ENCODE measurements at regions not wholly inside any gene's neighbourhood (a gene's known extent, or its start where the extent isn't known, plus 50 kb on each side); places are given as distances from the start of the nearest gene placed in this dataset.

DNA sequence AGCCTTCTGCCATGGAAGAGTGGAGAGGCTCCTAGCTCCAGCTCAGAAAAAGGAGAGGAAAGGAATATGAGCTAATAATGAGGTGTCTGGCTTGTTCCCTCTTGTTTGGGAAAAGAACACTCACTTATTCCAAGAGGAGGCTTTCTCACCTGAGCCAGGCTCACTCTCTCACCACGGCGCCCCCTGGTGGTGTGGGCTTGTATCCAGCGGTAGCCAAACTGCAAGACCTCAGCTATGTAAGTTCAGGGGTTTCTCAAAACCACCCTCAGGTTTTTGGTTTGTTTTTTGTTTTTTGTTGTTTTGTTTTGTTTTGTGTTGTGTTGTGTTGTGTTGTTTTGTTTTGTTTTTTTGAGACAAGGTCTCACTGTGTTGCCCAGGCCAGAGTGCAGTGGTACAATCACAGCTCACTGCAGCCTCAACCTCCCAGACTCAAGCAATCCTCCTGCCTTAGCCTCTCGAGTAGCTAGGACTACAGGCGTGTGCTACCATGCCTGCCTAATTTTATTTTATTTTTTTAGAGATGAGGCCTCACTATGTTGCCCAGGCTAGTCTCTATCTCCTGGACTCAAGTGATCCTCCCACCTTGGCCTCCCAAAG lies 124.0 kb downstream of the TMEM130 start:
- H3K27ac ChIP-seq (ENCODE audit: low read length): no peak overlapping the region
- TF ChIP-seq, protein P1, sequence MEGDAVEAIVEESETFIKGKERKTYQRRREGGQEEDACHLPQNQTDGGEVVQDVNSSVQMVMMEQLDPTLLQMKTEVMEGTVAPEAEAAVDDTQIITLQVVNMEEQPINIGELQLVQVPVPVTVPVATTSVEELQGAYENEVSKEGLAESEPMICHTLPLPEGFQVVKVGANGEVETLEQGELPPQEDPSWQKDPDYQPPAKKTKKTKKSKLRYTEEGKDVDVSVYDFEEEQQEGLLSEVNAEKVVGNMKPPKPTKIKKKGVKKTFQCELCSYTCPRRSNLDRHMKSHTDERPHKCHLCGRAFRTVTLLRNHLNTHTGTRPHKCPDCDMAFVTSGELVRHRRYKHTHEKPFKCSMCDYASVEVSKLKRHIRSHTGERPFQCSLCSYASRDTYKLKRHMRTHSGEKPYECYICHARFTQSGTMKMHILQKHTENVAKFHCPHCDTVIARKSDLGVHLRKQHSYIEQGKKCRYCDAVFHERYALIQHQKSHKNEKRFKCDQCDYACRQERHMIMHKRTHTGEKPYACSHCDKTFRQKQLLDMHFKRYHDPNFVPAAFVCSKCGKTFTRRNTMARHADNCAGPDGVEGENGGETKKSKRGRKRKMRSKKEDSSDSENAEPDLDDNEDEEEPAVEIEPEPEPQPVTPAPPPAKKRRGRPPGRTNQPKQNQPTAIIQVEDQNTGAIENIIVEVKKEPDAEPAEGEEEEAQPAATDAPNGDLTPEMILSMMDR (IDR thresholded peaks at IDR 0.05; ENCODE audit: low read depth, low read length): peak; percentile 87
- no peak for TF ChIP-seq EZH2phosphoT487 (IDR thresholded peaks at IDR 0.05; ENCODE audit: low read depth)
- no peak overlapping the region for H3K4me3 ChIP-seq (ENCODE audit: low read length)
- peaks cover 19% of the 10 kb centered on the region for H3K27me3 ChIP-seq (ENCODE audit: low read depth, low read length)
- no peaks in the 10 kb centered on the region for H4K20me1 ChIP-seq (ENCODE audit: insufficient read depth, low read length)
- no peaks in the 10 kb centered on the region for H3K9me3 ChIP-seq (ENCODE audit: insufficient read depth, low read length)
- H3K36me3 ChIP-seq (replicated peaks; ENCODE audit: low read depth, low read length): no peaks in the 10 kb centered on the region
- H3K79me2 ChIP-seq (ENCODE audit: low read length): no peaks in the 10 kb centered on the region
- no peaks in the 10 kb centered on the region for H3K4me1 ChIP-seq (ENCODE audit: low read length)
- H3K4me2 ChIP-seq (ENCODE audit: low read length): no peak overlapping the region
- H2AFZ ChIP-seq (ENCODE audit: low read depth, low read length): no peak overlapping the region
- H3K9ac ChIP-seq (ENCODE audit: low read length): no peak overlapping the region

DNA sequence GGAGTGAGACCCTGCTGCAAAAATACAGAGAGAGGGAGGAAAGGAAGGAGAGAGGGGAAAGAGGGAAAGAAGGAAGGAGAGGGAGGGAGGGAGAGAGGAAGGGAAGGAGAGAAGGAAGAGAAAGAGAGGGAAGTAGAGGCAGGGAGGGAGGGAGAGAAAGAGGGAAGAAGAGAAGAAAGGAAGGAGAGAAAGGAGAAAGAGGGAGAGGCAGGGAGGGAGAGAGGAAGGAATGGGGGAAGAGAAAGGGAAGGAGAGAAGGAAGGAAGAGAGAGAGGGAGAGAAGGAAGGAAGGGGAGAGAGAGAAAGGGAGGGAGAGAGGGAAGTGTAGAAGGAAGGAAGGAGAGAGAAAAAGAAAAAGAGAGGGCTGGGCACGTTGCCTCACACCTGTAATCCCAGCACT lies 121.7 kb downstream of the TMEM130 start:
- Histone ChIP-seq H3K9ac (ENCODE audit: low read length) (no peak overlapping the region), H3K4me3 (ENCODE audit: low read length) (no peak overlapping the region), H3K4me1 (ENCODE audit: low read length) (no peaks in the 10 kb centered on the region), H3K36me3 (replicated peaks; ENCODE audit: low read depth, low read length) (no peaks in the 10 kb centered on the region), H3K9me3 (ENCODE audit: insufficient read depth, low read length) (no peaks in the 10 kb centered on the region), H3K4me2 (ENCODE audit: low read length) (no peak overlapping the region), H4K20me1 (ENCODE audit: insufficient read depth, low read length) (no peaks in the 10 kb centered on the region), H3K27me3 (ENCODE audit: low read depth, low read length) (peaks cover 15% of the 10 kb centered on the region; the same call in 1 of the 2 replicates), H3K27ac (ENCODE audit: low read length) (no peak overlapping the region), H3K79me2 (ENCODE audit: low read length) (no peaks in the 10 kb centered on the region), H2AFZ (ENCODE audit: low read depth, low read length) (no peak overlapping the region)
- TF ChIP-seq EZH2phosphoT487 (IDR thresholded peaks at IDR 0.05; ENCODE audit: low read depth): no peak
- TF ChIP-seq, protein P1 (IDR thresholded peaks at IDR 0.05; ENCODE audit: low read depth, low read length): no peak

DNA sequence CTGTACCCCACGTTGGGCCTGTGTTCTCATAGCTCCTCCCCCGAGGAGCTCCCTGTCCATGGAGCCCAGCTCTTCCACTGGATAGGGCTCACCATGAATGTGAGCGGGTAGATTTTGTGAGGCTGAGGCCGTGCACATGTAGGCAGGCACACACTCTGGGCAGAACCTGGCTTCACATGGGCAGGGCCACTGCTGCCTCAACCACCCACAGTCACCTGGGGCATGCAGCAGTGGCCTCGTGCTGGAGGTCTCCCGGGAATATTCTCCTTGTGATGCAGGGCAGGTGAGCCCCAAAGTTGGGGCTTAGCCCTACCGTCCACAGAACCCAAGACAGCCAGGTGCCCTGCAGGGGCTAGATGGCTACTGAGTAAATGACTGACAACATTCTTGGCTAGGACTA lies 116.6 kb downstream of the TMEM130 start:
- no peaks in the 10 kb centered on the region for H3K27me3 ChIP-seq (ENCODE audit: low read depth, low read length)
- H3K4me1 ChIP-seq (ENCODE audit: low read length): no peaks in the 10 kb centered on the region
- no peak overlapping the region for H3K27ac ChIP-seq (ENCODE audit: low read length)
- H3K79me2 ChIP-seq (ENCODE audit: low read length): no peaks in the 10 kb centered on the region
- no peaks in the 10 kb centered on the region for H3K9me3 ChIP-seq (ENCODE audit: insufficient read depth, low read length)
- TF ChIP-seq EZH2phosphoT487 (IDR thresholded peaks at IDR 0.05; ENCODE audit: low read depth): no peak
- TF ChIP-seq, protein P1 (IDR thresholded peaks at IDR 0.05; ENCODE audit: low read depth, low read length): no peak
- no peak overlapping the region for H3K4me3 ChIP-seq (ENCODE audit: low read length)
- H4K20me1 ChIP-seq (ENCODE audit: insufficient read depth, low read length): no peaks in the 10 kb centered on the region
- H3K36me3 ChIP-seq (replicated peaks; ENCODE audit: low read depth, low read length): no peaks in the 10 kb centered on the region
- no peak overlapping the region for H3K9ac ChIP-seq (ENCODE audit: low read length)
- H2AFZ ChIP-seq (ENCODE audit: low read depth, low read length): no peak overlapping the region
- H3K4me2 ChIP-seq (ENCODE audit: low read length): no peak overlapping the region

DNA sequence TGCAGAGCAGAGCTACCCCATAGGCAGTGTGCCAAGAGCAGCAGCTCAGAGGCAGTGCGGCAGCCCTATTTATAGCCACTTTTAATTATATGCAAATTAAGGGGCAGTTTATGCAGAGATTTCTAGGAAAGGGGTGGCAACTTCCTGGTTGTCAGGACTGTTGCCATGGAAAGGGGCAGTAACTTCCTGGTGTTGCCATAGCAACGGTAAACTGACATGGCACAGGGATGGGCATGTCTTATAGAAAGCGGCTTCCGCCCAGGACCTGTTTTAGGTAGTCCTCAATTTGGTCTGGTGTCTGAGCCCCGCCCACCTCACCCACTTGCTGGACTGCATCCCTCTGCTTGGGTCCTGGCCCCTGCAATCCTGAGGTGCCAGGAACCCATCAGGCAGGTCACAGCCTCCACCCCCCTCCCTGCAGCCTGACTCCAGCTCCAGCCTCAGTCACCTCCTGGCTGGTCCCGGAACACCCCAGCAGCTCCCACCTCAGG lies 115.8 kb downstream of the TMEM130 start:
- no peaks in the 10 kb centered on the region for H3K4me1 ChIP-seq (ENCODE audit: low read length)
- H3K27me3 ChIP-seq (ENCODE audit: low read depth, low read length): no peaks in the 10 kb centered on the region
- H2AFZ ChIP-seq (ENCODE audit: low read depth, low read length): no peak overlapping the region
- H3K9ac ChIP-seq (ENCODE audit: low read length): no peak overlapping the region
- H4K20me1 ChIP-seq (ENCODE audit: insufficient read depth, low read length): no peaks in the 10 kb centered on the region
- H3K36me3 ChIP-seq (replicated peaks; ENCODE audit: low read depth, low read length): no peaks in the 10 kb centered on the region
- H3K27ac ChIP-seq (ENCODE audit: low read length): no peak overlapping the region
- TF ChIP-seq, protein P1 (IDR thresholded peaks at IDR 0.05; ENCODE audit: low read depth, low read length): no peak
- TF ChIP-seq EZH2phosphoT487 (IDR thresholded peaks at IDR 0.05; ENCODE audit: low read depth): no peak
- no peak overlapping the region for H3K4me3 ChIP-seq (ENCODE audit: low read length)
- no peaks in the 10 kb centered on the region for H3K79me2 ChIP-seq (ENCODE audit: low read length)
- H3K4me2 ChIP-seq (ENCODE audit: low read length): no peak overlapping the region
- H3K9me3 ChIP-seq (ENCODE audit: insufficient read depth, low read length): no peaks in the 10 kb centered on the region
